ENCODE measurements at regions not wholly inside any gene's neighbourhood (a gene's known extent, or its start where the extent isn't known, plus 50 kb on each side); places are given as distances from the start of the nearest gene placed in this dataset.

DNA sequence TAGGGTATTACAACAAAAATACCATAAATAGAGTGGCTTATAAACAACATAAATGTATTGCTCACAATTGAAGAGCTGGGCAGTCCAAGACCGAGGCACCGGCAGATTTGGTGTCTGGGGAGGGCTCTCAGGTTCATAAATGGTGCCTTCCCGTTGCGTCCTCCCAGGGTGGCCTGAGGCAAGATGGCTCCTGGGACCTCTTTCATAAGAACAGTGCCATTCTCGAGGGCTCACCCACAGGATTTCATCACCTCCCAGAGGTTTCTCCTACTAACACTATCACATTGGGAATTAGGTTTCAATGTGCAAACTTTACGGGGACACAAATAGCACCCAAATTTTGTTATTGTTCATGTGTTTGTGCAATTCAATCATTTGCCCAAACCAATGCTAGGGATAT, 793.5 kb upstream of the HS6ST1 start:
- TF ChIP-seq CTCF (conservative IDR thresholded peaks at IDR 0.05) (no peak), EZH2 (IDR thresholded peaks at IDR 0.05; ENCODE audit: low read depth) (no peak)
